SU-DHL-6 (cell line): ENCODE measurements at regions not wholly inside any gene's neighbourhood (a gene's known extent, or its start where the extent isn't known, plus 50 kb on each side); places are given as distances from the start of the nearest gene placed in this dataset.

Experiments used
- CTCF ChIP-seq: fragments of 200-600 bp; sonication (generic); IDR thresholded peaks from one replicate; pipeline ENCODE4 v1.5.1; 2017; ENCODE audit warnings: antibody characterized with exemption, mild to moderate bottlenecking, low read length, moderate library complexity; ENCODE audit not compliant: insufficient read depth, poor library complexity, severe bottlenecking
- EZH2phosphoT487 ChIP-seq: fragments of 200-600 bp; sonication (generic), shearing (Covaris generic); conservative IDR thresholded peaks from 2 replicates; pipeline ENCODE4 v1.6.1; 2018; ENCODE audit warnings: mild to moderate bottlenecking, antibody characterized with exemption, low read length, moderate library complexity, mixed read lengths

DNA sequence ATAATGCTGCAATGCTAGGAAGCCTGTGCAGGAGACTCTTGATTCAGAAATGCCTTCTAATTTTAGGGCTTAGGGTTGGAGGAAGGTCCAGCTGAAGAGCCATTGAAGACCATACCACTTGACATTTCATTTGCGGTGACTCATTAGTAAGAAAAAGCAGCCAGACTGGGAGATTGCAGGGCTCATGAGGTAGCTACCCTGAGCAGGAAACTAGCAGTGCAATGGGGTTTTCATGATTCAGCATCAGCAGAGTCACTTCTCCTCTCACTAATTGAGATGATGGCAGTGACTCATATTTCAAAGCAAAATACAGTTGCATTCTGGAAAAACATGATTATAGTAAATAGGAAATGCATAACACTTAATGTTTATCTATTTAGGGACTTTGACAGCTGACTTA is 434.1 kb downstream of the DNAJB9 start:
- TF ChIP-seq CTCF (no peak), EZH2phosphoT487 (no peak)
